ENCODE measurements at regions not wholly inside any gene's neighbourhood (a gene's known extent, or its start where the extent isn't known, plus 50 kb on each side); places are given as distances from the start of the nearest gene placed in this dataset.

DNA sequence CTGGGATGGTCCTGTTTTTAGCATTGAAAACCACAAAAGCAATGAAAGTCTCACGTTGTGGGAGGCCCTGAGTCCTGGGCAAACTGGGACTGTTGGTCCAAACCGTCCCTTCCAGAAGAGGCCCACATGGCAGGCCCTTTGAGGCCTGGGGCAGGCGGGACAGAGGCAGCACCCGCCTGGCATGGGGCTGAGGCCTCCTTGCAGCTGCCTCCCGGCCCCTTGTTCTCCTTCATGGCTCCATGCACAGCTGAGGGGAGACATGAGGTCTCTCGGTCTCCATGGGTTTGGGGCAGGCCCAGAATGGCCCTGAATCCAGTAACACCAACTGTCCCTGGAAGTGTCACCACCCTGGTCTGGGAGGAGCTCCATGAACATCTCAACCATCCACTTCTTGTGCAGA, 61.9 kb downstream of the RRM2 start:
- TF ChIP-seq POLR2A (IDR thresholded peaks at IDR 0.05), result no peak
- TF ChIP-seq, protein P1, sequence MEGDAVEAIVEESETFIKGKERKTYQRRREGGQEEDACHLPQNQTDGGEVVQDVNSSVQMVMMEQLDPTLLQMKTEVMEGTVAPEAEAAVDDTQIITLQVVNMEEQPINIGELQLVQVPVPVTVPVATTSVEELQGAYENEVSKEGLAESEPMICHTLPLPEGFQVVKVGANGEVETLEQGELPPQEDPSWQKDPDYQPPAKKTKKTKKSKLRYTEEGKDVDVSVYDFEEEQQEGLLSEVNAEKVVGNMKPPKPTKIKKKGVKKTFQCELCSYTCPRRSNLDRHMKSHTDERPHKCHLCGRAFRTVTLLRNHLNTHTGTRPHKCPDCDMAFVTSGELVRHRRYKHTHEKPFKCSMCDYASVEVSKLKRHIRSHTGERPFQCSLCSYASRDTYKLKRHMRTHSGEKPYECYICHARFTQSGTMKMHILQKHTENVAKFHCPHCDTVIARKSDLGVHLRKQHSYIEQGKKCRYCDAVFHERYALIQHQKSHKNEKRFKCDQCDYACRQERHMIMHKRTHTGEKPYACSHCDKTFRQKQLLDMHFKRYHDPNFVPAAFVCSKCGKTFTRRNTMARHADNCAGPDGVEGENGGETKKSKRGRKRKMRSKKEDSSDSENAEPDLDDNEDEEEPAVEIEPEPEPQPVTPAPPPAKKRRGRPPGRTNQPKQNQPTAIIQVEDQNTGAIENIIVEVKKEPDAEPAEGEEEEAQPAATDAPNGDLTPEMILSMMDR (IDR thresholded peaks at IDR 0.05), result no peak

Data from right lobe of liver (tissue), 4 donors.